ENCODE measurements at regions not wholly inside any gene's neighbourhood (a gene's known extent, or its start where the extent isn't known, plus 50 kb on each side); places are given as distances from the start of the nearest gene placed in this dataset.
A peak's percentile ranks its signal among the peaks of the same experiment; 100 is the strongest.

GRCh38 chr6:55985309-55985708 lies 109.9 kb upstream of the BMP5 start:
- TF ChIP-seq EP300 (IDR thresholded peaks at IDR 0.05): no peak
- TF ChIP-seq CTCF (IDR thresholded peaks at IDR 0.05): no peak
- H3K4me3 ChIP-seq: no peak overlapping the region
- no peak for DNase-seq
- intact Hi-C loops (cut with DNase I): loop anchor here in 1 of 4 donors (10.0 kb wide), 1 partner anchor 309 kb away; no protein-coding TSS in a partner anchor
- H3K4me1 ChIP-seq (ENCODE audit: insufficient read depth): no peaks in the 10 kb centered on the region
- H3K27me3 ChIP-seq: no peaks in the 10 kb centered on the region
- no peaks in the 10 kb centered on the region for H3K9me3 ChIP-seq
- WGBS, 3 donors: 95 to 98% (median 95%) methylated on average over 1 of the region's 1 CpG
- H3K36me3 ChIP-seq: no peaks in the 10 kb centered on the region
- H3K27ac ChIP-seq: no peak overlapping the region

GRCh38 chr6:55983861-55984260 lies 108.5 kb upstream of the BMP5 start:
- no peaks in the 10 kb centered on the region for H3K36me3 ChIP-seq
- no peaks in the 10 kb centered on the region for H3K9me3 ChIP-seq
- TF ChIP-seq POLR2A (IDR thresholded peaks at IDR 0.05) (no peak), CTCF (IDR thresholded peaks at IDR 0.05) (no peak), EP300 (IDR thresholded peaks at IDR 0.05) (no peak)
- H3K4me3 ChIP-seq: no peak overlapping the region
- WGBS, 3 donors: 89 to 94% (median 91%) methylated on average over 2 of the region's 2 CpGs
- DNase-seq: no peak
- H3K27ac ChIP-seq: no peak overlapping the region
- intact Hi-C loops (cut with DNase I): loop anchor here (5.0 to 10.0 kb wide), 2 partner anchors 308 to 311 kb away; no protein-coding TSS in a partner anchor
- no peaks in the 10 kb centered on the region for H3K4me1 ChIP-seq (ENCODE audit: insufficient read depth)
- H3K27me3 ChIP-seq: no peaks in the 10 kb centered on the region

- DNase-seq: no peak
- intact Hi-C loops (cut with DNase I): loop anchor here (5.0 to 10.0 kb wide), 2 partner anchors 311 to 313 kb away; no protein-coding TSS in a partner anchor
- no peak overlapping the region for H3K4me3 ChIP-seq
- TF ChIP-seq POLR2A (IDR thresholded peaks at IDR 0.05) (no peak), EP300 (IDR thresholded peaks at IDR 0.05) (no peak), CTCF (IDR thresholded peaks at IDR 0.05) (no peak)
- no peak overlapping the region for H3K27ac ChIP-seq
- H3K27me3 ChIP-seq: no peaks in the 10 kb centered on the region
- H3K36me3 ChIP-seq: no peaks in the 10 kb centered on the region
- H3K4me1 ChIP-seq (ENCODE audit: insufficient read depth): no peaks in the 10 kb centered on the region
- no peaks in the 10 kb centered on the region for H3K9me3 ChIP-seq
These were observed 106.3 kb upstream of the BMP5 start for GRCh38 chr6:55981660-55982059.

- TF ChIP-seq EP300 (IDR thresholded peaks at IDR 0.05) (no peak), CTCF (IDR thresholded peaks at IDR 0.05) (peak in 2 of 3 donors; percentile 47 to 73), POLR2A (IDR thresholded peaks at IDR 0.05) (no peak)
- Histone ChIP-seq H3K4me3 (no peak overlapping the region), H3K36me3 (no peaks in the 10 kb centered on the region), H3K27me3 (no peaks in the 10 kb centered on the region), H3K27ac (no peak overlapping the region), H3K9me3 (no peaks in the 10 kb centered on the region), H3K4me1 (ENCODE audit: insufficient read depth) (no peaks in the 10 kb centered on the region)
- peak in 1 of 5 donors; percentile 26 for DNase-seq
- intact Hi-C loops (cut with DNase I): loop anchor here (5.0 to 10.0 kb wide), 2 partner anchors 312 to 314 kb away; no protein-coding TSS in a partner anchor
- WGBS, 3 donors: 18 to 25% (median 25%) methylated on average over 1 of the region's 1 CpG
These were observed 105.3 kb upstream of the BMP5 start for GRCh38 chr6:55980627-55981211.
